ENCODE measurements at regions not wholly inside any gene's neighbourhood (a gene's known extent, or its start where the extent isn't known, plus 50 kb on each side); places are given as distances from the start of the nearest gene placed in this dataset.
"Not testable (repeated sequence)": the region's sequence is repeated elsewhere in the genome, so short reads cannot be mapped to it uniquely, and the experiment has no call there.

- TF ChIP-seq POLR2AphosphoS5, CTCF (IDR thresholded peaks at IDR 0.05): not testable (repeated sequence)
Observed at GRCh38 chr14:96720702-96721101, 76.5 kb upstream of the VRK1 start.
